ENCODE measurements at regions not wholly inside any gene's neighbourhood (a gene's known extent, or its start where the extent isn't known, plus 50 kb on each side); places are given as distances from the start of the nearest gene placed in this dataset.

DNA sequence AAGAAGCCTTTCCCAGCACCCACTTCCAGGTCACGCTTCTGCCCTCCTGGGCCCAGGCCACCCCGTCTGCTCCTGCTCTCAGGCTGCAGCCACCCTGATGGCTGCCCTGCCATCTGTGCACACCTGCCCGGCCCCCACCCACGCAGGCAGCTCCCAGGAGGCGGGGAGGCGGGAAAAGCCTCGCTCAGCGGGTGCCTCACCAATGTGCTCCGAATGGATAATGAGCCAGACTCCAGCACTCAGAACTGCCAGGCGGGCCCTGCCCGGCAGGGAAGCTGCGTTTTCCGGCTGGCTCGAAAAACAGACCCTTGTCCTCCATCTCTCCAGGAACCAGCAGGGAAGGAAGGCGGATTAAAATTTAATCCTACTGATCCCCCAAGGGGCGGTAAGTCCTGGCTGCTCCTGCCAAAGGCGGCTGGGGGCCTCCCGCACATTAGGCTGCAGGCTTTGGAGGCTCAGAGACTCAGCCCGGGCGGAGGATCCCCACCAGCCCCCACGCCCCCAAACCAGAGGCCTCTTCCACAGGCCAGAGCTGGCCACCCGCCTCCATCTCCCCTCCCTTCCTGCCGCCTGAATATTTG, 104.0 kb downstream of the NCOR2 start:
- POLR2A ChIA-PET = no interaction called here
- no TSS peak for BruUV-seq (replicated peaks)
- Mint-ChIP-seq H3K4me3 (ENCODE audit: unreplicated experiment) (no peak overlapping the region), H3K9me3 (ENCODE audit: unreplicated experiment) (no peaks in the 10 kb centered on the region), H3K27me3 (ENCODE audit: insufficient read depth, unreplicated experiment) (no peaks in the 10 kb centered on the region), H3K4me1 (ENCODE audit: low read depth, unreplicated experiment) (no peaks in the 10 kb centered on the region), H3K36me3 (ENCODE audit: insufficient read depth, unreplicated experiment) (peaks cover 73% of the 10 kb centered on the region), H3K27ac (ENCODE audit: unreplicated experiment) (peak overlapping the region; percentile 43)
- CTCF ChIA-PET = no interaction called here
- Histone ChIP-seq H3K27me3 (replicated peaks; ENCODE audit: control insufficient read depth, insufficient read depth, low read length) (no peaks in the 10 kb centered on the region), H3K4me1 (no peaks in the 10 kb centered on the region), H3K36me3 (ENCODE audit: control insufficient read depth, insufficient read depth, low read length) (peaks cover 9% of the 10 kb centered on the region), H3K4me3 (ENCODE audit: low read depth, low read length) (no peak overlapping the region), H3K9me3 (no peaks in the 10 kb centered on the region)
- no peak for DNase-seq
- TF ChIP-seq, protein P1, sequence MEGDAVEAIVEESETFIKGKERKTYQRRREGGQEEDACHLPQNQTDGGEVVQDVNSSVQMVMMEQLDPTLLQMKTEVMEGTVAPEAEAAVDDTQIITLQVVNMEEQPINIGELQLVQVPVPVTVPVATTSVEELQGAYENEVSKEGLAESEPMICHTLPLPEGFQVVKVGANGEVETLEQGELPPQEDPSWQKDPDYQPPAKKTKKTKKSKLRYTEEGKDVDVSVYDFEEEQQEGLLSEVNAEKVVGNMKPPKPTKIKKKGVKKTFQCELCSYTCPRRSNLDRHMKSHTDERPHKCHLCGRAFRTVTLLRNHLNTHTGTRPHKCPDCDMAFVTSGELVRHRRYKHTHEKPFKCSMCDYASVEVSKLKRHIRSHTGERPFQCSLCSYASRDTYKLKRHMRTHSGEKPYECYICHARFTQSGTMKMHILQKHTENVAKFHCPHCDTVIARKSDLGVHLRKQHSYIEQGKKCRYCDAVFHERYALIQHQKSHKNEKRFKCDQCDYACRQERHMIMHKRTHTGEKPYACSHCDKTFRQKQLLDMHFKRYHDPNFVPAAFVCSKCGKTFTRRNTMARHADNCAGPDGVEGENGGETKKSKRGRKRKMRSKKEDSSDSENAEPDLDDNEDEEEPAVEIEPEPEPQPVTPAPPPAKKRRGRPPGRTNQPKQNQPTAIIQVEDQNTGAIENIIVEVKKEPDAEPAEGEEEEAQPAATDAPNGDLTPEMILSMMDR (IDR thresholded peaks at IDR 0.05; ENCODE audit: insufficient read depth in 1 of 2, low read depth in 1 of 2, low read length in 1 of 2, severe bottlenecking in 1 of 2, unreplicated experiment in 1 of 2) = no peak
- intact Hi-C loops (cut with micrococcal nuclease; ENCODE audit: unreplicated experiment) = no loop called here

DNA sequence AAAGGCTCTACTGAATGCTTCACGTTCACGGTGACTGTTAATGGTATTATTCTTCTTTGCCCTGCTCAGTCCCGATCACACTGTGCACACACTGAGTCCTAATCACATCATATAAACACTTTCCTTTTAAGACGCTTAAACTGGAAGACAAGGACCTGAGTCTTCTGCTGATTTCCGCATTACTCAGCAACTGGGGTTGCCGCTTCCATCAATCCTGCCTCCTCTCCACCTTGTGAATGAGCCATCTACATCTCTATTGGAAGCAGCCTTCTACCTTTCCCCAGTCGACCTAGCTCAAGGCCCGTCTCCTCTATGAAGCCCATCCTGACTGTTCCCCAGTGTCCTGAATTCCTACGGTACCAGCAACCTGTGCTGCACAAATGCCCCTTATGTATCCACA, 104.7 kb downstream of the NCOR2 start:
- Histone ChIP-seq H3K4me1 (no peaks in the 10 kb centered on the region), H3K27me3 (replicated peaks; ENCODE audit: control insufficient read depth, insufficient read depth, low read length) (no peaks in the 10 kb centered on the region), H3K9me3 (no peaks in the 10 kb centered on the region), H3K36me3 (ENCODE audit: control insufficient read depth, insufficient read depth, low read length) (peaks cover 9% of the 10 kb centered on the region), H3K4me3 (ENCODE audit: low read depth, low read length) (no peak overlapping the region)
- POLR2A ChIA-PET = no interaction called here
- TF ChIP-seq, protein P1 (IDR thresholded peaks at IDR 0.05; ENCODE audit: insufficient read depth in 1 of 2, low read depth in 1 of 2, low read length in 1 of 2, severe bottlenecking in 1 of 2, unreplicated experiment in 1 of 2) = no peak
- CTCF ChIA-PET = no interaction called here
- DNase-seq = no peak
- Mint-ChIP-seq H3K27ac (ENCODE audit: unreplicated experiment) (peak overlapping the region; percentile 43), H3K4me1 (ENCODE audit: low read depth, unreplicated experiment) (no peaks in the 10 kb centered on the region), H3K27me3 (ENCODE audit: insufficient read depth, unreplicated experiment) (no peaks in the 10 kb centered on the region), H3K4me3 (ENCODE audit: unreplicated experiment) (no peak overlapping the region), H3K36me3 (ENCODE audit: insufficient read depth, unreplicated experiment) (peaks cover 72% of the 10 kb centered on the region), H3K9me3 (ENCODE audit: unreplicated experiment) (no peaks in the 10 kb centered on the region)
- intact Hi-C loops (cut with micrococcal nuclease; ENCODE audit: unreplicated experiment) = no loop called here
- no TSS peak for BruUV-seq (replicated peaks)

DNA sequence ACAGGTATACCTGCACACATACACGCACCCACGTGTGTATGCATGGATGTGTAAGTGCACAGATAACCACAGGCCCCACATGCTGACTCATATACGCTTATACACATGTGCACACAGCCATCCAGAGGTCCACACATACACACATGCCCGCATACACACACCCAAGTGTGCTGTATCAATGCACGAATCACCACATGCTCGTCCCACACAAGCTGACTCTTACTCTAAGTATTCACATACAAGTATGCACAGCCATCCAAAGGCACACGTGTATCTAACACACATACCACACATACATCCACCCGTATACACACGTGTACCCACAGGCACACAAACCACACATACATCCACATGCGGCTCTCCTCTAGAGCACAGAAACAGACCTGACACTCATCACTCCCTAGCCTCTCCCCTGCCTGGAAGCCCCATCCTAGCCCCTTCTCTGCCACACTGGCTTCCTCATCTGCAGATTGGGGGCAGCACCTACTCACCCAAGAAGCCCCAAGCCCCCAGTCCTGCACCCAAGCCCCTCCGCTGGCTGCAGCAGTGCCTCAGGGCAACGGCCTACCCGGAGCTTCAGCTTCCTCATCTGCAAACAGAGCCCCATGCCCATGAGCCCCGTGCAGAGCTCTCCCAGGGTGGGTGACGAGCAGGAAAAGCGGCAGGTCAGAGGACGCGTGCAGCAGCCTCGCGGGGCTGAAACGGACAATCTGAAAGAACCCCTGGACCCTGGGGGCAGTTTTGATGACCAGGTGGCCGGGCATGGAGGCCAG, 105.4 kb downstream of the NCOR2 start:
- BruUV-seq (replicated peaks) = no TSS peak
- Histone ChIP-seq H3K27me3 (replicated peaks; ENCODE audit: control insufficient read depth, insufficient read depth, low read length) (no peaks in the 10 kb centered on the region), H3K4me3 (ENCODE audit: low read depth, low read length) (no peak overlapping the region), H3K4me1 (no peaks in the 10 kb centered on the region), H3K9me3 (no peaks in the 10 kb centered on the region), H3K36me3 (ENCODE audit: control insufficient read depth, insufficient read depth, low read length) (peaks cover 9% of the 10 kb centered on the region)
- ChIA-PET CTCF (no interaction called here), POLR2A (no interaction called here)
- peak overlapping the region; percentile 48 for H3K27ac Mint-ChIP-seq (ENCODE audit: unreplicated experiment)
- no peaks in the 10 kb centered on the region for H3K27me3 Mint-ChIP-seq (ENCODE audit: insufficient read depth, unreplicated experiment)
- TF ChIP-seq, protein P1 (IDR thresholded peaks at IDR 0.05; ENCODE audit: insufficient read depth in 1 of 2, low read depth in 1 of 2, low read length in 1 of 2, severe bottlenecking in 1 of 2, unreplicated experiment in 1 of 2) = no peak
- intact Hi-C loops (cut with micrococcal nuclease; ENCODE audit: unreplicated experiment) = no loop called here
- H3K4me1 Mint-ChIP-seq (ENCODE audit: low read depth, unreplicated experiment) = no peaks in the 10 kb centered on the region
- H3K36me3 Mint-ChIP-seq (ENCODE audit: insufficient read depth, unreplicated experiment) = peaks cover 71% of the 10 kb centered on the region
- no peaks in the 10 kb centered on the region for H3K9me3 Mint-ChIP-seq (ENCODE audit: unreplicated experiment)
- no peak overlapping the region for H3K4me3 Mint-ChIP-seq (ENCODE audit: unreplicated experiment)
- no peak for DNase-seq

All from Caco-2 (cell line).